Ovary (tissue), 7 donors: ENCODE measurements at regions not wholly inside any gene's neighbourhood (a gene's known extent, or its start where the extent isn't known, plus 50 kb on each side); places are given as distances from the start of the nearest gene placed in this dataset.

Experiments used
- DNase-seq, 5 donors: peaks; one replicate each; pipeline ENCODE4 v3.0.0-alpha.2; 2019 to 2020
- H3K27ac ChIP-seq, 2 donors: fragments of 200-600 bp; one replicate each; pipeline versions ENCODE4 v1.5.1 to v1.8.0; 2019 to 2022
- H3K27me3 ChIP-seq: fragments of 200-600 bp; one replicate; pipeline ENCODE4 v1.8.0; 2022
- H3K36me3 ChIP-seq: fragments of 200-600 bp; sonication (generic); one replicate; pipeline ENCODE4 v1.5.1; 2019
- H3K4me1 ChIP-seq: one replicate; pipeline ENCODE4 v1.8.1; 2013; ENCODE audit warnings: mild to moderate bottlenecking, moderate library complexity; ENCODE audit not compliant: insufficient read depth
- H3K4me3 ChIP-seq: fragments of 200-600 bp; sonication (generic); one replicate; pipeline ENCODE4 v1.5.1; 2017
- H3K9me3 ChIP-seq, 2 donors: fragments of 200-600 bp in 1 of 2; sonication (generic) in 1 of 2; one replicate each; pipeline versions ENCODE4 v1.5.1 to v1.8.1; 2013 to 2019; ENCODE audit warnings: mild to moderate bottlenecking in 1 of 2, moderate library complexity in 1 of 2
- CTCF ChIP-seq, 3 donors: fragments of 450-650 bp in 2 of 3; fragments of 200-600 bp in 1 of 3; IDR thresholded peaks; one replicate each; pipeline versions ENCODE4 v1.5.1 to v1.8.0; 2016 to 2022; ENCODE audit warnings: antibody characterized with exemption in 3 of 3, mild to moderate bottlenecking in 1 of 3
- EP300 ChIP-seq: sonication (generic); formaldehyde crosslinking; IDR thresholded peaks from one replicate; pipeline ENCODE4 v1.6.1; 2017; ENCODE audit warnings: antibody characterized with exemption
- POLR2A ChIP-seq: fragments of 450-650 bp; IDR thresholded peaks from one replicate; pipeline ENCODE4 v1.6.1; 2017; ENCODE audit warnings: antibody characterized with exemption, mild to moderate bottlenecking, moderate library complexity
- WGBS, 3 donors: extraction: QIAGEN DNeasy Blood & Tissue Kit in 1 of 3; methylation state at CpG; one replicate each; pipeline versions ENCODE4 v1.1.5 to v1.1.7; 2013 to 2017; 5-methylcytosine and 5-hydroxymethylcytosine counted together
- intact Hi-C, 4 donors: fragments of 100-400 bp; cut with DNase I; formaldehyde crosslinking; loops; one replicate each; pipeline versions ENCODE4 v1.11.0 to v1.15.1; 2022 to 2023
- donor health status: DM: no; HTN: no; CAD: no; lungs with moderate emphysema.
- donor health status: DM: no; HTN: no; CAD: no.
- donor health status: Bipolar disorder and iron deficiency.
- donor health status: DM: no; HTN: no; CAD: no.
- donor health status: DM: yes; HTN: yes; CAD: no.

GRCh38 chr18:27899893-27900292 lies 277.0 kb downstream of the CDH2 start:
- no peak for TF ChIP-seq POLR2A
- no peak for TF ChIP-seq CTCF (IDR thresholded peaks at IDR 0.05)
- no peak for TF ChIP-seq EP300
- no peak for DNase-seq
- Histone ChIP-seq H3K4me1 (no peaks in the 10 kb centered on the region), H3K27me3 (no peaks in the 10 kb centered on the region), H3K4me3 (no peak overlapping the region), H3K36me3 (no peaks in the 10 kb centered on the region), H3K9me3 (no peaks in the 10 kb centered on the region), H3K27ac (no peak overlapping the region)
- 46 to 65% (median 58%) methylated on average over 2 of the region's 2 CpGs for WGBS, 3 donors
- intact Hi-C loops = no loop called here

GRCh38 chr18:27894746-27895145 lies 282.2 kb downstream of the CDH2 start:
- Histone ChIP-seq H3K27me3 (no peaks in the 10 kb centered on the region), H3K36me3 (no peaks in the 10 kb centered on the region), H3K27ac (no peak overlapping the region), H3K4me1 (no peaks in the 10 kb centered on the region), H3K9me3 (no peaks in the 10 kb centered on the region), H3K4me3 (no peak overlapping the region)
- WGBS, 3 donors = 46 to 52% (median 47%) methylated on average over 3 of the region's 3 CpGs
- intact Hi-C loops = no loop called here
- no peak for DNase-seq
- TF ChIP-seq EP300 = no peak
- no peak for TF ChIP-seq POLR2A
- no peak for TF ChIP-seq CTCF (IDR thresholded peaks at IDR 0.05)

- Histone ChIP-seq H3K4me3 (no peak overlapping the region), H3K36me3 (no peaks in the 10 kb centered on the region), H3K9me3 (no peaks in the 10 kb centered on the region), H3K27me3 (no peaks in the 10 kb centered on the region), H3K27ac (no peak overlapping the region), H3K4me1 (no peaks in the 10 kb centered on the region)
- DNase-seq = no peak
- TF ChIP-seq EP300 (no peak), CTCF (IDR thresholded peaks at IDR 0.05) (no peak), POLR2A (no peak)
- WGBS, 3 donors = 18 to 41% (median 36%) methylated on average over 2 of the region's 2 CpGs
- intact Hi-C loops = no loop called here
Measured at GRCh38 chr18:27887711-27888495, 289.0 kb downstream of the CDH2 start.

- Histone ChIP-seq H3K4me3 (no peak overlapping the region), H3K4me1 (no peaks in the 10 kb centered on the region), H3K27me3 (no peaks in the 10 kb centered on the region), H3K36me3 (no peaks in the 10 kb centered on the region), H3K27ac (no peak overlapping the region), H3K9me3 (no peaks in the 10 kb centered on the region)
- DNase-seq = no peak
- WGBS, 3 donors = 88 to 93% (median 92%) methylated on average over 1 of the region's 1 CpG
- intact Hi-C loops = no loop called here
- TF ChIP-seq EP300 = no peak
- no peak for TF ChIP-seq POLR2A
- TF ChIP-seq CTCF (IDR thresholded peaks at IDR 0.05) = no peak
Measured at GRCh38 chr18:27887287-27887686, 289.6 kb downstream of the CDH2 start.
